ENCODE measurements at regions not wholly inside any gene's neighbourhood (a gene's known extent, or its start where the extent isn't known, plus 50 kb on each side); places are given as distances from the start of the nearest gene placed in this dataset.

DNA sequence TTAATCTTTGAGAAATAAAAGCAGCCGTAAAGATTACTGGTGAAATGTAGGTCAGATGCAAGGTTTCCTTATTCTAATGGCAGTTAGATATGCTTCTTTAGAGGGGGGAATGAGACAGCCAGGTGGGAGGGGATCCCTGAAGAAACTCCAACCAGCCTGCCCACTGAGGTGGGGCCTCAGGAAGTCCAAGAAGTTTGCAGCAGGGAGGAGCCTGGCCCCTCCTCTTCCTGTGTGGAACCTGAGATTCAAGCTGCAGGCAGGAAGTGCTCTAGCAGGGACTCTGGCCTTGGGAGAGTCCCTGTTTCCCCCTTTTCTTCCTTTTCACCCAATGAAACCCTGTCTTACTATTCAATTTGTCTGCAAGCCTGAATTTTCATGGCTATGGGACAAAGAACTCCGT is 101.4 kb upstream of the SLITRK2 start:
- TF ChIP-seq, protein P1, sequence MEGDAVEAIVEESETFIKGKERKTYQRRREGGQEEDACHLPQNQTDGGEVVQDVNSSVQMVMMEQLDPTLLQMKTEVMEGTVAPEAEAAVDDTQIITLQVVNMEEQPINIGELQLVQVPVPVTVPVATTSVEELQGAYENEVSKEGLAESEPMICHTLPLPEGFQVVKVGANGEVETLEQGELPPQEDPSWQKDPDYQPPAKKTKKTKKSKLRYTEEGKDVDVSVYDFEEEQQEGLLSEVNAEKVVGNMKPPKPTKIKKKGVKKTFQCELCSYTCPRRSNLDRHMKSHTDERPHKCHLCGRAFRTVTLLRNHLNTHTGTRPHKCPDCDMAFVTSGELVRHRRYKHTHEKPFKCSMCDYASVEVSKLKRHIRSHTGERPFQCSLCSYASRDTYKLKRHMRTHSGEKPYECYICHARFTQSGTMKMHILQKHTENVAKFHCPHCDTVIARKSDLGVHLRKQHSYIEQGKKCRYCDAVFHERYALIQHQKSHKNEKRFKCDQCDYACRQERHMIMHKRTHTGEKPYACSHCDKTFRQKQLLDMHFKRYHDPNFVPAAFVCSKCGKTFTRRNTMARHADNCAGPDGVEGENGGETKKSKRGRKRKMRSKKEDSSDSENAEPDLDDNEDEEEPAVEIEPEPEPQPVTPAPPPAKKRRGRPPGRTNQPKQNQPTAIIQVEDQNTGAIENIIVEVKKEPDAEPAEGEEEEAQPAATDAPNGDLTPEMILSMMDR (IDR thresholded peaks at IDR 0.05 in 2 of 3, conservative IDR thresholded peaks at IDR 0.05 in 1 of 3; ENCODE audit: control insufficient read depth in 2 of 3, extremely low read depth in 1 of 3, insufficient read depth in 1 of 3, low read depth in 3 of 3, low read length in 3 of 3) = no peak
- TF ChIP-seq POLR2AphosphoS5 (IDR thresholded peaks at IDR 0.05; ENCODE audit: low read length) = no peak
- TF ChIP-seq JUND (IDR thresholded peaks at IDR 0.05; ENCODE audit: low read depth, low read length) = no peak
- TF ChIP-seq SP1 (IDR thresholded peaks at IDR 0.05; ENCODE audit: low read depth, low read length) = no peak
- TF ChIP-seq RFX5 (IDR thresholded peaks at IDR 0.05; ENCODE audit: low read depth, low read length) = no peak
- TF ChIP-seq RAD21 (IDR thresholded peaks at IDR 0.05; ENCODE audit: insufficient read depth, low read depth, low read length) = no peak
- TF ChIP-seq CBX3 (IDR thresholded peaks at IDR 0.05; ENCODE audit: borderline replicate concordance, low read depth) = no peak
- TF ChIP-seq YY1 (IDR thresholded peaks at IDR 0.05; ENCODE audit: low read depth, low read length) = no peak
- no peak for TF ChIP-seq BRCA1 (IDR thresholded peaks at IDR 0.05; ENCODE audit: low read depth, low read length)

All from GM12878 (cell line).